ENCODE measurements at regions not wholly inside any gene's neighbourhood (a gene's known extent, or its start where the extent isn't known, plus 50 kb on each side); places are given as distances from the start of the nearest gene placed in this dataset.
"Not testable (repeated sequence)": the region's sequence is repeated elsewhere in the genome, so short reads cannot be mapped to it uniquely, and the experiment has no call there.

DNA sequence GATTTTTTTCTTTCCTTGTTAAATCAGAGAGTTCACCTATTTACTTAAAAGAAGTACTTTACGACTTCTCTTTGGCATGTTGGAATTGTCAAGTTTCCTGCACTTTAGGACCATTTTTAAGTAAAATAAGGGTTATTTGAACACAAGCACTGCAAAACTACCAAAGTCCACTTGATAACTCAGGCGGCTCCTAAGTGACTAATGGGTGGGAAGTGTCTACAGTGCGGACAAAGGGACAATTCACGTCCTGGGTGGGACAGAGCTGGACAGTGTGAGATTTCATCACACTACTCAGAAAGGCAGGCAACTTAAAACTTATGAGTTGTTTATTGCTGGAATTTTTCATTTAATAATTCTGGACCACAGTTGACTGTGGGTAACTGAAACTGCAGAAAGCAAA, 590.2 kb upstream of the UBE2E2 start:
- no peak for DNase-seq

DNA sequence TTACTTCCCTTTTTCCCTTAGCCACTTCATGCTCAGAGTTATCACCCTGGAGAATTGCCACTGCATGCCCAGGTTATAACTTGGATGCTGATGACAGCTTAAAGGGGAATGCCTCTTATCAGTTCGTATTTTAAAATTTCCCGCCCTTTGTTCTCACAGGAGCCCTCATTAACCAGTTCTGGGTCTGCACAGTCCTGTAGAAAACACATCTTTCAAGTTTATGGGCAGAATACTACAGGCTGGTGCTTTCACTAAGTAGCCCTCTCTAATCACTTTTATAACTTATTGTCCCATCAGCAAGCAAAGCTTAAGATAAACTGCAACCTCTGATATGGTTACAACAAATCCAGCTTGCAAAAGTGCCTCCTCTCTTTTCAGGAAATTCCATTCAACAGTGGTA, 587.3 kb upstream of the UBE2E2 start:
- no peak for DNase-seq

DNA sequence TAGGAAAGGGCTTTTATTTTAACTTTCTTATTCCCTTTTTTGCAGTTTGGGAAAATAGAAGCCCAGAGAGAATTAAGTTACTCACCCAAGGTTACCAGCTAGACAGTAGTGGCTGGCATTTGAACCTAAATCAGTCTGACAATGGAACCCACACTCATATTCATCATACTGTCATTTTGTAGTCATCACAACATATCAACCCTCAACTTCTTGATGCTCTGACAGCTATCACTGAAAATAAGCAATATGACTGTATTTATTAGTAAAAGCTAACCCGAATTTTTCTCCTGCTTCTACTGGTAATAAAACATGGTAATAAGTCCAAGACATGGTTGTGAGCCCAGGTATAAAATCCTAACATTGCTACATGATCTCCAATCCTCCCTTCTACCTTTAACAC, 585.8 kb upstream of the UBE2E2 start:
- no peak for DNase-seq

DNA sequence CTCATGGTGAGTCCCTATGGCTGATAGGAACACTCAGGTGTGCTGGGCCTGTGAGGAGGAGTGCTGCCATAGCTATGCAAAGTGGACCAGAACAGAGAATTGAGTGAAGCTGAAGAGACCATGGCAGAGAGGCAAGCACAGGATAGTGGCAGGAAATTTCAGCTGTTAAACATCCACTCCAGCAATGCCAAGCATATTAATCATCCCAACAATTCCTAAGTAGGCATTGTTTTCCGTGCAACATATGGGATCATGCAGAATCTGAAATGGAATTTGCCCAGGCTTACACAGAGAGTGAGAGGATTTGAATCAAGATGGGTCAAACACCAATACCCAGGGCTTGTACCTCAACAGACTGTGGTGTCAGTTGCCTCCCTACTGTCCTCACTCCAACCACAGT, 582.6 kb upstream of the UBE2E2 start:
- no peak for DNase-seq

DNA sequence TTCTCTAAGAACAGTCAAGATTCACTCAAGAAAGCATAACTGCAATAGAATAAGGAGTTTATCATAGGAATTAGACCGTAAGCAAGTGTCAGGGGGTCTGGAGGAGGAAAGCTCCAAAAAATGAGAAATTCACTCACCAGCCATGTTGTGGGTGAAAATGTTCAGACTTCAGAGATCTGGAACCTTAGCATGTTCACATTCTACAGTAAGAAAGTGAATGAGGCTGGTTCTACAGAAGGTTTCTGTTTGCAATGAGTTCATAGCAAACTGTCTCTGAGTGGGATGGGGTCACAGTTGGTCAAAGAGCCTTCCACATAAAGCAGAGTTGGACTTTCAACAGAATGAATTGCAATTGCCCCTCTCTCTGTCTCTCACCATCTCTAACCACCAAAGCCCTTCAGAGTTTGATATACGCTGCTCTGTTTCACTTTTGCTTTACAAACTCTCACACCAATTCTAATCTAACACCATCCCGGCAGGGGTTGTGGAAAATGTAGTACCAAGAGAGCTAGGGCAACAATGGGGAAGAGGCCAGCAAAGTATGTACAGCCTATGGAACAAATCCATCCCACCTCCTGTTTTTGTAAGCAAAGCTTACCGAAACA, 581.8 kb upstream of the UBE2E2 start:
- DNase-seq = no peak

DNA sequence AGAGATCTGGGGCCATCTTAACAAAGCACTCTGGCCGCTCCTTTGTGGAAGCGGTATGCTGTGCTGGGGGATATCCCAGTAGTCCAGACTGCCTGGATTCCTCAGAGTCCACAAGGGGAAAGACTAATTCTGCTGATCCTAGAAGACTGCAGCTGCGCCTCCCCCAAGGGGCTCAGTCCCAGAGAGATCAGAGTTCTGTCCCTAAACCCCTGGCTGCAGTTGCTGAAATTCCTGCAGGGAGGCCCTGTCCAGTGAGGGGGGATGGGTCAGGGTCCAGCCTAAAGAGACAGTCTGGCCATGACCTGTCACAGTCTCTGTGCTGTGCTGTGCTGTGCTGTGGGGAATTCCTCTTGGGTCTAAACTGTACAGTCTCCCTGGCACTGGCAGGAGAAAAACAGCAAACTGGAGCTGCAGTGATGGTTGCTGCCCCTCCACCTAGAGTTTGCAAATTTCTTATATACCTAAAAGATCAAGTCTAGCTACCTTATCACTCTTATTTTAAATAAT, 575.1 kb upstream of the UBE2E2 start:
- no peak for DNase-seq

DNA sequence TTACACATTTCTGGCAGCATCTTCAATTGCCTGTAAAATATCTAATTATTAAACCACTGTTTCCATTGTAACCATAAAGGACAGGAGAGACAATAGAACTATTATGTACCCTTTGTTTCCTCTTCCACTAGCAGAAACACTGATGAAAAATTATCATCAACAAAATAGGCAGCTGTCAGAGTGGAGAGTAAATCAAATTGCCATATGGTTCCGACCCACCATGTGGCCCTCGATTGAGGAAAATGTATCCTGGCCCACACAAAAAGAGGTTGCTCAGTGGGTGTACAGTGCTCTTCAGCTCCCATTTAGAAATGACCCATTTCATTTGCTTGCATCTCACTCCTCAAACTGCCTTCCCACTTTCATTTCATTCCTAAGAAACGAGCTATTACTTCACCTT, 570.6 kb upstream of the UBE2E2 start:
- DNase-seq = no peak

DNA sequence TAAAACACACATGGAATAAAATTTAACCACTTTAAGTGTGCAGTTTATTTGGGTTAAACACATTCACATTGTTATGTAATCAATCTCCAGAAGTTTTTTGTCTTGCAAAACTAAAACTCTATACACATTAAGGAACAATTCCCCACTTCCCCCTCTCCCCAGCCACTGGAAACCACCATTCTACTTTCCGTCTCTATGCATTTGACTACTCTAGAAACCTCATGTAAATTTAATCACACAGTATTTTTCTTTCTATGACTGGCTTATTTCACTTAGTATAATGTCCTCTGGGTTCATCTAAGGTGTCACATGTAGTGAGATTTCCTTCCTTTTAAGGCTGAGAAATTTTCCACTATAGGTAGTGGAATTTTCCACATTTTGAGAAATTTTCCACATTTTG, 568.7 kb upstream of the UBE2E2 start:
- DNase-seq = no peak

DNA sequence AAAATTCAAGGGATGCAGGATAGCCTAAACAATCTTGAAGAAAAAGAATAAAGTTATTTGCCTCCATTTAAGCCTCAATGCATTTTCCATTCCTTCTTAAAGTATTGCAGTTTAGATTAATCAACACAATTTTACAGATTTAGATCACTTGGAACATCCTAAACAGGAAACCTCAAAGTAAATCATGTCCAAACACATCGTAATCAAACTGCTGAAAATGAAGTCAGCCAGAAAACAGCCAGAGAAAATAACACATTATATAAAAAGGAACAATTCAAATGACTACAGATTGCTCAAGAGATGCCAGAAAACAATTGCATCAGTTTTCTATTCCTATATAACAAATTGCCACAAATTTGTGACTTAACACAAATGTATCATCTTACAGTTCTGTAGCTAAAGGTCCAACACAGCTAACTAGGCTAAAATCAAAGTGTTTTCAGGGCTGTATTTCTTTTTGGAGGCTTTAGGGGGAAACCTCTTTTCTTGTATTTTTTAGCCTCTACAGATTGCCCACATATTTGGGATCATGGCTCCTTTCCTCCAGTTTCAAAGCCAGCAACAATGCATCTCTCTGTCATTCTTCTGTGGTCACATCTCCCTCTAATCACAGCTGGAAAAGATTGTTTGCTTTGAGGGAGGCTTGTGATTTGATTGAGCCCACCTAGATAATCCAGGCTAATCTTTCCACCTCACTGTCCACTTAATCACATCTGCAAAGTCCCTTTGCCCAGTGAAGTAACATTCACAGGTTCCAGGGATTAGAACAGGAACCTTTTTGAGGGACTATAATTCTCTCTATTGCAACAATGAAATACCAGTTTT, 543.3 kb upstream of the UBE2E2 start:
- no peak for DNase-seq

DNA sequence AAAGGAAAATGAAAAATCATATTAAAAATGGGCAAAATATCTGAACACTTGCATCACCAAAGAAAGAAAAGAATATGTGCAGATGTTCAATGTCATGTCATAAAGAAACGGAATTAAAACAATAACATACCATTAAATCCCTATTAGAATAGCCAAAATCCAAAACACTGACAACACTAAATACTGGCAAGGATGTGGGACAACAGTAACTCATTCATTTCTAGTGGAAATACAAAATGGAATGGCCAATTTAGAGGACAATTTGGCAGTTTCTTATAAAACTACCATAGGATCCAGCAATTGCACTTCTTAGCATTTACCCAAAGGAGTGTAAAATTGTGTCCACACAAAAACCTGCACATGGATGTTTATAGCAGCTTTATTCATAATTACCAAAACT, 542.5 kb upstream of the UBE2E2 start:
- no peak for DNase-seq

DNA sequence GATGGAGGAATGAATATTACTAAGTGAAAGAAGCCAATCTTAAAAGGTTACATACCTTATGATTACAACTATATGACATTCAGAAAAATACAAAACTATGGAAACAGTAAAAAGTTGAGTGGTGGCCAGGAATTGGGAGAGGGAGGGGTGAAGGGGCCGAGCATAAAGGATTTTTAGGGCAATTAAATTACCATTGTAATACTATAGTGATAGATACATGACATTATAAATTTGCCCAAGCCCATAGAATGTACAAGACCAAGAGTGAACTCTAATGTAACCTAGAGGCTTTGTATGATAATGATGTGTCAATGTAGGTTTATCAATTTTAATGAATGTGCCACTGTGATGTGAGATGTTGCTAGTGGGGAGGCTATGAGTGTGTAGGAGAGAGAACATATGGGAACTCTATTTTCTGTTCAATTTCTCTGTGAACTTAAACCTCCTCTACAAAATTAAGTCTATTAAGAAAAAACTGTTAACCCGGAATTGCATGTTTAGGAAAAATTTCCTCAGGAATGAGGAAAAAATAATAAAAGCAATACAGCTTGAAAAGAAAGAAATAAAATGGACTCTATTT, 541.9 kb upstream of the UBE2E2 start:
- no peak for DNase-seq

DNA sequence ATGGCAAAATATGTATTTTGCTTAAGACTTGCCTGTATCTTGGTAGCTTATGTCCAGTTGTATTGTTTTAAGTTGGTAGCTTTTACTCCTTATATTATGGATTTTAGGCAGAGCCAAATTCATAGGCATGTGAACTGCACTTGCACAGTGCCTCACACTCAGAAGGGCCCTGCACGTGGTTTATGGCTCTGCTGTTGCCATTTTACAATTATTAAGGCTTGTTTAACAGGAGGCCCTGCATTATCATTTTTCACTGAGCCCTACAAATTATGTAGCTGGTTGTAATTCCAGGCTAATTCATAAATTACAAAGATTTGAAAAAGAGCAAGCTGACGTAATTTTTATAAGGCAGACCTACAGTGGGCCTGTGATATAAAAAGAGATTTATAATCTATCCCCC, 537.6 kb upstream of the UBE2E2 start:
- DNase-seq = no peak

DNA sequence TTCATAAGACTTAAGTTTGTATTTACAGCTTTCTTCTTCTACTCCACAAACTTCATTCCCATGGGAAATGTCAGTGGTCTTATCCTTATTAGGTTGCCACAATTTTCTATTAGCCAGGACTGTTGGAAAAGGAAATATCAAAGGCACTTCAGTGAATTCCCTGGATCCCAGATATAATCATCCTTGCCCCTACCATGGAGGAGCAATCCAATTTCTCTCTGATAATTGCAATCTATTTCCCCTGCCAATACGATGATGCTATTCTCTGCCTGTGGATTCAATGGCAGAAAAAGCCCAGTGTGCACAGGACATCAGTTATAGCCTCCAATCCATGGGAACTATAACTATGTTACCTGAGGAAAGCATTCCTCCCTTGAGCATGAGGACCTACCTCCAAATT, 536.4 kb upstream of the UBE2E2 start:
- no peak for DNase-seq

DNA sequence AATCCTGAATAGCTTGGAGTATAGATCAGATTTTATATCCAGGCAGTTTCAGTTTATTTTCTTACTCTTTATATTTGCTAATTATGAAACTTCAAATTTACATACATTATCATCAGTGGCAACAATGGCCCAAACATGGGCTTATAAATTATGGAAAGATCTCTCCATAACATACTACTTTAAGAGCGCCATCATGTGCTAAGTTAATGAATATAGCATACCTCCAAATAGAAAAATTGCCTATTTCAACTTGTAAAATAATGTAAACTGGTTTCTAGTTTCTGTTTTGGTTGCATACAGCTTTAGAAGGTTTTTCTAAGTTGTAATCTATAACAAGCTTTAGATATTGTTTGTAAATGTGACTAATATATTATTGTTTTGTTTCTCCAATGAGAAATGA, 531.3 kb upstream of the UBE2E2 start:
- DNase-seq = no peak

DNA sequence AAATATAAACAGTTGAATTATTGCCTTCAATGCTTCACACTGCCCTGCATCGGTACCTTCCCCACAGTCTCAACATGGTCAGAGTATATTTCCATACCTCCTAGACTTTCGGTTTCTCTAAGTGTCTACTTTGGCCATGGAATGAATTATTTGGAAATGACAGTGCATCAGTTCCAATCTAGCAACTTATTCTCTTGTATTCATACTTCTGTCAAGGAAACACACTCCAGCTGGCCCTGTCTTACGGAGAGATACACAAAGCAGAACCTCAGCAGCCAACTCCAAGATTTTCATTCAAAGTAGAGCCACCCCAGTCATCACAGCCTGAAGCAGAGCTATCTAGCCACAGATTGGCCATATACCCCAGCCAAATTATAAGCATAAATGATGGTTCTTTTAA, 518.4 kb upstream of the UBE2E2 start:
- DNase-seq = no peak

DNA sequence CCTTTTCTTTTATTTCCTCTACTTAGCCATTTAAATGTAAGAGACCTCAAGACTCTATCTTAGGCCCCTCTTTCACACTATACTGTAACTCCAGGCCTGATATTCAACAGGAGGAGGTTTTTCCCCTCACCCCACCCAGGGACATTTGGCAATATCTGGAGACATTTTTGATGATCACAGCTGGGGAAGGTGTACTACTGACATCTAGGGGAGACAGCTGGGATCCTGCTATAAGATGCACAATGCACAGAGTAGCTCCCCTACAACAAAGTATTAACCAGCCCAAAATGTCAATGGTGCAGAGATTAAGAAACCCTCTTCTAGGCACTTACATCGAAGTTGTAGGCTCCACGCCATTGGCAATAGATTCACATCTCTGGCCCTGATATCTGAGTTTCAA, 517.5 kb upstream of the UBE2E2 start:
- DNase-seq = peak; percentile 7

DNA sequence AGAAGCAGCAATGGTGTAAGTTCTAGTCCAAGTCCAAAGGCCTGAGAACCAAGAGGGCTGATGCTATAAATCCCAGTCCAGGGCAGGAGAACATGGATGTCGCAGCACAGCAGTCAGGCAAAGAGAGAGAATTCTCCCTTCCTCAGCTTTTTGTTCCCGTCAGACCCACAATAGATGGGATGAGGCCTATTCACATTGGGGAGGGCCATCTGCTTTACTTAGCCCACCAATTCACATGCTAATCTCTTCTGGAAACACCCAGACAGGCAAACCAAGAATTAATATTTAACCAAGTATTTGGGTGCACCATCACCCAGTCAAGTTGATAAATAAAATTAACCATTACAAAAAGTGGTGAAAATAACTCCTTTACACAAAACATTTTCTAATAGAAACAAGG, 511.7 kb upstream of the UBE2E2 start:
- no peak for DNase-seq

DNA sequence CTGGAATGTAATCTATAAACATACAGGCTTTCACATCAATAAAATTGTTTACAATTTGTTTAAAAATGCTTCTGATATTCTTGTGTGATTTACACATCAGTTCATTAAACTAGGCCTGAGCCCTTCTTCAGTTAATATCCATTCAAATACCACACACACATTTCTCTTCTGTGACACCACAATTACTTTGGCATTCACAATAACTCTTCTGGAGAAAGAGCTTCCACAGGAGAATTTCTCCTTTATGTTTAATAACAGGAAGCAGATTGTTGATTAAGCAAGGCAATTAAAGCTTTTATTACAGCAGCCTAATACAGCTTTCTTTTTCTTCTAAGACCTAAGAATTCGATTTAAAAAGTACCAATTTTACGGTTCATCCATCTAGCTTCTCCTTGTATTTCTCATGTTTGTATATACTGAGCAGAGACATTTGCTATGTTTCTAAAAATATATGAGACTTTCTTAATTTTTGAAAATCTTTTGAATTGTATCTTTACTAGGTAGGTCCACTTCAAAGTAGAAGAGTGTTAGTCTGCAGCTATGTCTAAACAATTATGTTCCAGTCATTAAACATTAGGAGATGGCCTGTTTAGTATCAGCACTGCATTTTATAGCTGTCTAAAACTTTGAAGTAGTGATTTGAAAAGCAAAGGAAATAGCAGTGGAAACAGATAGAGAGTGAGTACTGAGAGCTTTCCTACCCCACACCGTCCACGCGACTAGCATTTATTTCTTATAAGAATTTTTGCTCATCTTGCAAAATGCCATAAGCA, 511.1 kb upstream of the UBE2E2 start:
- no peak for DNase-seq

DNA sequence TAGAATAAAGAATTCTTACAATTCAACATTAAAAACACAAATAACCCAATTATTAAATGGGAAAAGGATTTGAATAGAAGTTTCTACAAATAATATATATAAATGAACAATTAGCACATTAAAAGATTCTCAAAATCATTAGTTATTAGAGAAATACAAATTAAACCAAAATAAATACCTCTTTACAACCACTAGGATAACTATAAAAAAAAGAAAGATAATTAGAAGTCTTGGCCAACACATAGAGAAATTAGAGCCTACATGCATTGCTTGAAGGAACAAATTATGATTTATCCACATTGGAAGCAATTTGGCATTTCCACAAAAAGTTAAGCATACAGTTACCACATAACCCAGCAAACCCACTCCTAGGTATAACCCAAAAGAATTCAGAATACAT, 502.3 kb upstream of the UBE2E2 start:
- DNase-seq = no peak

DNA sequence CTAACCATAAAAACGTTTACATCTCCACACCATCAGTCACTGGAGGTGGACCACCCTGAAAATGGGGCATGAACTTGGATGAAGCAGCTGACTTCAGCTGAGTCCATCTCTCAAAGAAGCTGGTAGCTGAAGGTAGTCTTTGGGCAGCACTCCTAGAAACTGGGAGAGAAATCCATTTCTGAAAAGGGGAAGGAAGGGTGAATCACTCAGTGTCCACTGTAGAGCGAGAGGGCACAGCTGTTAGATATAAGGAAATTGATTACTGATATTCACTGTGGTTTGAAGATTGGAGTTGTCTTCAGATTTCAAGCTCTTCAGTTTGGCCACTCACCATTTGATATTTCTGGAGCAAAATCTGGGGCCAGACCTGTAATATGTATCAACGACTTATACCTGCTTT, 499.0 kb upstream of the UBE2E2 start:
- no peak for DNase-seq

DNA sequence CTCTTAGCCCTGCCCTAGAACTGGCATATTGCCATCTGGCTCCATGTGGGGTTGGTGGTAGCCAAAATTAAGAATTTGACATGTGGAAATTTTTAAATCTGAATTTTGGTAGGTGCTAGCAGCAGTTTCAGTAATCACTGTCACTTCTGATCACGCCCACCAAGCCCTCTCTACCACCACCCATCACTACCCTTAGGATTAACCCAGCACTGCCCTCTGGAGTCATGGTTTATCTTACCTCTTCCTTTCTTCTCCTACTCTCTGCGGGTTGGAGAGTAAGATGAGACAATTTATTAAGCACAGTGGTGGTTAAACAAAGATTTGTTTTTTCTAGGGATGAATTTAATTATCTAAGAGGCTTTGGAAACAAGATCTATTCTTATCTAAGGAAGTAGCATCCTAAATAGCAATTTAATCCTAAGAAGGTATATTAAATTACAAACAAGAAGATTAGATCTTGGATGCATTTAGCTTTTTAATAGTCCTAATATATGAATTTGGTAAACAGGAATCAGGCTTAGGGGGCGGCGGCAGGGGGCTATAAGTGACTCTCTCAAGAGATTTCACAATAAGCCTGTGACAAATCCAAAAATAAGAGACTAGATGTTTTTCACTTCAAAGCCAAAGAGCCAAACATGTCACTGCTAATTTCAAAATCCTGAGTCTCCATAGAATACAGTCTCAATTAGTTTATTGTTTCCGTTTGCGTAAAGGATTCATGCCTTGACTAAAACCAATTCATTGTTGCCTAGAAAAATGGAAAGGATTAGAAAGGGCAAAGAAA, 498.4 kb upstream of the UBE2E2 start:
- no peak for DNase-seq

DNA sequence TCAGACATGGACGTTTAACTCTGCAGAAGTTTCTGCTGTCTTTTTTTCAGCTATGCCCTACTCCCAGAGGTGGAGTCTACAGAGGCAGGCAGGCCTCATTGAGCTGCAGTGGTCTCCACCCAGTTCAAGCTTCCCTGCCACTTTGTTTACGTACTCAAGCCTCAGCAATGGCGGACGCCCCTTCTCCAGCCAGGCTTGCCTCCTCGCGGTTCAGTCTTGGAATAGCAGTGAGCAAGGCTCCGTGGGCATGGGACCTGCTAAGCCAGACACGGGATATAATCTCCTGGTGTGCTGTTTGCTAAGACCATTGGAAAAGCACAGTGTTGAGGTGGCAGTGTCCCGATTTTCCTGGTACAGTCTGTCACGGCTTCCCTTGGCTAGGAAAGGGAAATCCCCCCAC, 496.2 kb upstream of the UBE2E2 start:
- DNase-seq = not testable (repeated sequence)

DNA sequence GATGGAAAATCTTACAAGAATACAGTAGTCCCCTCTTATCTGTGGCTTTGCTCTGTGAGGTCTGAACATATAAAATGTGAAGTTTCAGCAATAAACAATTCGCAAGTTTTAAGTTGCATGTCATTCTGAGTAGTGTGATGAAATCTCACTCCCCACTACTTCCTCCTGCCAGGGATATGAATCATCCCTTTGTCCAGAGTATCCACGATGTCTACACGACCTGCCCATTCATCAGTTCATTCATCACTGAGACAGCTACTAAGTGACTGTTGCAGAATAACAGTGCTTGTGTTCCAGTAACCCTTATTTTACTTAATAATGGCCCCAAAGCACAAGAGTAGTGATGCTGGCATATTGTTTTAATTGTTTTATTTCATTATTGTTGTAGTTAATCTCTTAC, 489.2 kb upstream of the UBE2E2 start:
- peak; percentile 79 for DNase-seq
